ENCODE measurements at regions not wholly inside any gene's neighbourhood (a gene's known extent, or its start where the extent isn't known, plus 50 kb on each side); places are given as distances from the start of the nearest gene placed in this dataset.

DNA sequence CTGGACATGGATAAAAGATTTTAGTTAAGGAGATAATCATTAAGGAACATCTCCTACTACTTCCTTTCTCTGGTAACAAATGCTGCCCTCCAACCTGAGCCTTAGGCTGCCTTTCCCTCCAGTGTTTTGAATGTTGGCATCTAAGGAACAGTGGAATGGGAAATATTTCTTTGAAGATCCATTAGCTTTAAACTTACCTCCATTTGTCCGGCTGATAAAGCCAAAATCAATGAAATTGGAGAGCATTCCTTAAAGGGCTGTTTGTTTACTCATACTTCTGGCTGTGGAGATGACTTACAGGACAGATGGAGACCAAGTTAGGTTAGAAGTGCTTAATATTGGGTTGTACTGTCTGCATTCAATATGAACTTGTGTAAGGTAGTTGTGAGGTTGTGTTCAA lies 439.1 kb downstream of the PLA2G4A start:
- TF ChIP-seq, protein P1, sequence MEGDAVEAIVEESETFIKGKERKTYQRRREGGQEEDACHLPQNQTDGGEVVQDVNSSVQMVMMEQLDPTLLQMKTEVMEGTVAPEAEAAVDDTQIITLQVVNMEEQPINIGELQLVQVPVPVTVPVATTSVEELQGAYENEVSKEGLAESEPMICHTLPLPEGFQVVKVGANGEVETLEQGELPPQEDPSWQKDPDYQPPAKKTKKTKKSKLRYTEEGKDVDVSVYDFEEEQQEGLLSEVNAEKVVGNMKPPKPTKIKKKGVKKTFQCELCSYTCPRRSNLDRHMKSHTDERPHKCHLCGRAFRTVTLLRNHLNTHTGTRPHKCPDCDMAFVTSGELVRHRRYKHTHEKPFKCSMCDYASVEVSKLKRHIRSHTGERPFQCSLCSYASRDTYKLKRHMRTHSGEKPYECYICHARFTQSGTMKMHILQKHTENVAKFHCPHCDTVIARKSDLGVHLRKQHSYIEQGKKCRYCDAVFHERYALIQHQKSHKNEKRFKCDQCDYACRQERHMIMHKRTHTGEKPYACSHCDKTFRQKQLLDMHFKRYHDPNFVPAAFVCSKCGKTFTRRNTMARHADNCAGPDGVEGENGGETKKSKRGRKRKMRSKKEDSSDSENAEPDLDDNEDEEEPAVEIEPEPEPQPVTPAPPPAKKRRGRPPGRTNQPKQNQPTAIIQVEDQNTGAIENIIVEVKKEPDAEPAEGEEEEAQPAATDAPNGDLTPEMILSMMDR (conservative IDR thresholded peaks at IDR 0.05; ENCODE audit: low read depth, low read length) = no peak
- no peak overlapping the region for H3K4me3 ChIP-seq (ENCODE audit: low read length)
- DNase-seq (ENCODE audit: low read depth) = no peak

DNA sequence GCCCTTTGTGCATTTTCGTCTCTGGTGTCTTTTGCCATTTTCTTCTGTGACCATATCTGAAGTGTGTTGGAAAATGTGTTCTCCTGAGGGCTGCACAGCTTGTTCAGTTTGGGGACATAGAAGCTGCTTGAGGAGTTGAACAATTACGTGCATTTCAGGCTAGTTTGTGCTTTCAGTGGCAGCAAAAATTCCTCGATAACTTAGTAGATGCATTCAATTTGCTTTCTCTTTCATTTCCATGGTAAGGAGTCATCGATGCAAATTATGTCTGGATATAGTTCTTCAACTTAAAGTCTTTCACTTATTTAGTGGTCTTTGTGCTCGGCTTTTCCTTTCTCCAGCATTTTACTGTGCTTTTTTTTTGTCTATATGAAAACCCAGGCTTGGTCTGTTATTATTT lies 441.5 kb downstream of the PLA2G4A start:
- no peak for DNase-seq (ENCODE audit: low read depth)
- H3K4me3 ChIP-seq (ENCODE audit: low read length) = no peak overlapping the region
- TF ChIP-seq, protein P1 (conservative IDR thresholded peaks at IDR 0.05; ENCODE audit: low read depth, low read length) = no peak

DNA sequence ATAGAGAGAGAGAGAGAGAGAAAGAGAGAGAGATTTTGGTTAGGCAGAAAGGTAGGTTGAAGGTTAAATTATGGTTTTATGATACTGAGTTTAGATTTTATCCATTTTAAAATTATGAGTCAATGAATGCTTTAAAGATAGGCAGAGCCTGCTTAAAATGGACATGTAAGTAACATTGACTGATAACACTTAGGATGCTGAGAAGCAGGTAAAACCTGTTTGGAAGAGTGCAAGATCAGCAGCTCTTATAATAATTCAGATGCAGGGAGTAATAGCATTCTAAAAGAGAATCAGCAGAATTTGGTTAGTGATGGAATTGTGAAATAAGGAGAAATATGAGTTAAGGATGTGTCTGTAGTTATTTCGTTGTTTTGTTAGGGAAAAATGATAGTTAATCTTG lies 446.6 kb downstream of the PLA2G4A start:
- DNase-seq (ENCODE audit: low read depth) = no peak
- H3K4me3 ChIP-seq (ENCODE audit: low read length) = no peak overlapping the region
- TF ChIP-seq, protein P1 (conservative IDR thresholded peaks at IDR 0.05; ENCODE audit: low read depth, low read length) = no peak

DNA sequence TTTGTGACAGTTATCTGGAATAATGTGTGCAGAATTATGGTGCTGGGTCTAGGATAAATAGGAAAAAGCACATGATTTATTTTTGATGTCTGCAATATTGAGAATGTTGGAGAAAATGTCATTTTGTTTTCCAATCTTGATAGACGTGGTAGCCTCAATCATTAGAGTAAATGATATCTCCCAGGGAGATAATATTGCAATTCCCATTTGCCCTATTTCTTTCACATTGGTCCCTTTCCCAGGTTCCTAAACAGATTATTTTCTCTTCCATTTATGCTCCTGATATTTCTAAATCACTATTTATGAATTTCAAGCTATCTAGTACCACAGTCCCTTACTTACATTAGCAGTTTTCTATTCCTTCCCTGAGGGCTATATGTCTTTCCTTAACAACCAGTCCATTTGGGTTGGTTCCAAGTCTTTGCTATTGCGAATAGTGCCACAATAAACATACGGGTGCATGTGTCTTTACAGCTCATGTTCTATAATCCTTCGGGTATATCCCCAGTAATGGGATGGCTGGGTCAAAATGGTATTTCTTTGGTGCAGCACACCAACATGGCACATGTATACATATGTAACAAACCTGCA lies 447.3 kb downstream of the PLA2G4A start:
- no peak overlapping the region for H3K4me3 ChIP-seq (ENCODE audit: low read length)
- TF ChIP-seq, protein P1 (conservative IDR thresholded peaks at IDR 0.05; ENCODE audit: low read depth, low read length) = no peak
- no peak for DNase-seq (ENCODE audit: low read depth)

DNA sequence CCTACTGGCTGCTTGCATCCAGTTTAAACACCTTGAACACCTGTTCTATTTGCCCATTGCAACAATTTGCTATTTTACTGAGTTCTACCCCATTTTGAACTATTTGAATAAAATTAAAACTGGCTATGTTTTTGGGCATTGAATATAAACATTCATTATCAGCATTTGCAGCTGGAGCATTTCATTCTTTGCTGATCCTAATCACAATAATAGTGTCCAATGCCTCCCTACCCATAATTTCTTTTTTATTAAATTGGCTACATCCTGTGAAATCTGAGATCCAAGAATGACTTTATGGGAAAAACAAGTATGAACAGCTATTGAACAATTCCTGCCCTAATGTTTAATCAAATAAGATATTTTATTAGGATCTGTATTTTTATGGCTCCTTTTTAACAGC lies 447.9 kb downstream of the PLA2G4A start:
- TF ChIP-seq, protein P1 (conservative IDR thresholded peaks at IDR 0.05; ENCODE audit: low read depth, low read length) = no peak
- no peak overlapping the region for H3K4me3 ChIP-seq (ENCODE audit: low read length)
- no peak for DNase-seq (ENCODE audit: low read depth)

DNA sequence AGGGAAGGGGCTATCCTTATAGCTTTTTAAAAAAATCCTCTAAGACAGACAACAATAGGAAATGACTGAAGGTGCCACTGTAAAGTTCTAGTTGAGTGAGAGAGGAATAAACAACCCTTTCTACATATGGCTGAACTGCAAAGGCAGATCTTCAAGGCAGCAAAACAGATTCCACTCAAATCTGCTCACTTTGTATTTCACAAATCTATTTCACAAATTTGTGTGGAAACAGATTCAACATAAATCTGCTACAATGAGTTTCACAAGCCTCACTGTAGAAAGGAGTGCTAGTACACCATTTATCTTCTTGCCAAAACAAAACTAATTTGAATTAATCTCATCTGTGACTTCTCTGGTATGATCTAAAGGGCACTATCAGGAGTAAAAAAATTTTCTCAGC lies 451.3 kb downstream of the PLA2G4A start:
- TF ChIP-seq, protein P1 (conservative IDR thresholded peaks at IDR 0.05; ENCODE audit: low read depth, low read length) = no peak
- no peak overlapping the region for H3K4me3 ChIP-seq (ENCODE audit: low read length)
- no peak for DNase-seq (ENCODE audit: low read depth)

DNA sequence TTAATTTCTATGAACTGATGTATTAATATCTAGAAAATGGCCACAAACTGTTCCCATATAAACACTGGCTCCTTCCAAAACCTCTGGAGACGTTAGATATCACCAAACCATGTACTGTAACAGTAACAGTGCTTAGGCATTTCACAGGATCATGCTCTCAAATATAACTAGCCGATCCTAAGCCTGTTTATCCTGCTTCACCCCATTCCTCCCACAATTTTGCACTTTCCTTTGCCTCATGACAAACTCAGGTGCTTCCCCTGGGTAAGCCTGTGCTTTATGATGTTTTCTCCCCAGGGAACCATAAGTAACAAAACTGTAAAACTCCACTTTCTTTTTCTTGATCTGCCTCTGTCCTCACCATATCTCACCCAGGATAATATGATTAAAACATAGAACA lies 452.3 kb downstream of the PLA2G4A start:
- no peak for DNase-seq (ENCODE audit: low read depth)
- TF ChIP-seq, protein P1 (conservative IDR thresholded peaks at IDR 0.05; ENCODE audit: low read depth, low read length) = no peak

More for the DNA sequence above, 452.3 kb downstream of the PLA2G4A start:
- no peak overlapping the region for H3K4me3 ChIP-seq (ENCODE audit: low read length)

Data from retinal pigment epithelial cell (primary cell).